Right cardiac atrium (tissue), 5 donors: ENCODE measurements at regions not wholly inside any gene's neighbourhood (a gene's known extent, or its start where the extent isn't known, plus 50 kb on each side); places are given as distances from the start of the nearest gene placed in this dataset.

Experiments
- ATAC-seq, 2 donors: fragments of 200-7000 bp; cut with Tn5 transposase; one replicate each; pipeline versions ENCODE4 v1.8.0 to v1.9.1; 2020; ENCODE audit warnings: moderate library complexity in 2 of 2, mild to moderate bottlenecking in 1 of 2
- DNase-seq, 3 donors: peaks; one replicate each; pipeline ENCODE4 v3.0.0-alpha.2; 2020
- H3K27ac ChIP-seq: one replicate; pipeline ENCODE4 v1.5.1; 2013; ENCODE audit warnings: mild to moderate bottlenecking, low read length, control low read depth, moderate library complexity
- H3K27me3 ChIP-seq: one replicate; pipeline ENCODE4 v1.6.1; 2013; ENCODE audit not compliant: control insufficient read depth, insufficient read depth
- H3K4me1 ChIP-seq: one replicate; pipeline ENCODE4 v1.6.1; 2013; ENCODE audit warnings: low read length; ENCODE audit not compliant: control insufficient read depth, insufficient read depth
- H3K4me3 ChIP-seq: one replicate; pipeline ENCODE4 v1.5.1; 2013; ENCODE audit warnings: low read length, control low read depth
- H3K9me3 ChIP-seq: one replicate; pipeline ENCODE4 v1.6.1; 2013; ENCODE audit warnings: low read length; ENCODE audit not compliant: control insufficient read depth
- WGBS: extraction: QIAGEN DNeasy Blood & Tissue Kit; methylation state at CpG from one replicate; pipeline ENCODE4 v1.1.7; 2013; 5-methylcytosine and 5-hydroxymethylcytosine counted together
- intact Hi-C, 4 donors: fragments of 100-400 bp; cut with DNase I; formaldehyde crosslinking; loops; one replicate each; pipeline versions ENCODE4 v1.11.0 to v1.14.0; 2022 to 2023
- donor health status: healthy with polysubstance abuse.
- donor health status: DM: no; HTN: yes; CAD: no.
- donor health status: DM: no; HTN: no; CAD: no.
- donor health status: DM: no; HTN: yes; CAD: no; lungs with severe emphysema.
- donor health status: DM: yes; HTN: yes; CAD: no.

GRCh38 chr7:127530148-127530547 is 55.2 kb downstream of the GCC1 start:
- Histone ChIP-seq H3K4me3 (no peak overlapping the region), H3K27ac (no peak overlapping the region), H3K27me3 (no peaks in the 10 kb centered on the region), H3K4me1 (no peaks in the 10 kb centered on the region), H3K9me3 (no peaks in the 10 kb centered on the region)
- ATAC-seq (no peak), DNase-seq (no peak)
- intact Hi-C loops = no loop called here
- WGBS = 66% methylated on average over 1 of the region's 1 CpG

- 59% methylated on average over 4 of the region's 4 CpGs for WGBS
- no peaks in the 10 kb centered on the region for H3K9me3 ChIP-seq
- no peak overlapping the region for H3K27ac ChIP-seq
- DNase-seq = no peak
- H3K4me3 ChIP-seq = no peak overlapping the region
- no peaks in the 10 kb centered on the region for H3K4me1 ChIP-seq
- intact Hi-C loops = no loop called here
- H3K27me3 ChIP-seq = no peaks in the 10 kb centered on the region
- ATAC-seq = no peak
These were observed 57.8 kb downstream of the GCC1 start for GRCh38 chr7:127527561-127527960.

- Histone ChIP-seq H3K4me1 (no peaks in the 10 kb centered on the region), H3K27ac (no peak overlapping the region), H3K4me3 (no peak overlapping the region), H3K27me3 (no peaks in the 10 kb centered on the region), H3K9me3 (no peaks in the 10 kb centered on the region)
- DNase-seq (no peak), ATAC-seq (no peak)
- intact Hi-C loops = no loop called here
- 51% methylated on average over 5 of the region's 5 CpGs for WGBS
These were observed 59.4 kb downstream of the GCC1 start for GRCh38 chr7:127525866-127526480.

GRCh38 chr7:127516320-127516719 is 69.1 kb downstream of the GCC1 start:
- Histone ChIP-seq H3K4me3 (no peak overlapping the region), H3K4me1 (no peaks in the 10 kb centered on the region), H3K9me3 (no peaks in the 10 kb centered on the region), H3K27me3 (no peaks in the 10 kb centered on the region), H3K27ac (no peak overlapping the region)
- intact Hi-C loops = no loop called here
- ATAC-seq (no peak), DNase-seq (no peak)
- WGBS = 72% methylated on average over 2 of the region's 2 CpGs

GRCh38 chr7:127514499-127514898 is 70.9 kb downstream of the GCC1 start:
- ATAC-seq (no peak), DNase-seq (no peak)
- Histone ChIP-seq H3K27ac (no peak overlapping the region), H3K27me3 (peaks cover under 1% of the 10 kb centered on the region), H3K4me3 (no peak overlapping the region), H3K9me3 (no peaks in the 10 kb centered on the region), H3K4me1 (no peaks in the 10 kb centered on the region)
- intact Hi-C loops = no loop called here

- H3K9me3 ChIP-seq = no peaks in the 10 kb centered on the region
- DNase-seq (no peak), ATAC-seq (no peak)
- WGBS = 78% methylated on average over 11 of the region's 11 CpGs
- H3K27me3 ChIP-seq = peaks cover 2% of the 10 kb centered on the region
- intact Hi-C loops = no loop called here
- no peaks in the 10 kb centered on the region for H3K4me1 ChIP-seq
- H3K27ac ChIP-seq = no peak overlapping the region
- no peak overlapping the region for H3K4me3 ChIP-seq
These were observed 72.1 kb downstream of the GCC1 start for GRCh38 chr7:127513311-127513710.

- H3K4me3 ChIP-seq = no peak overlapping the region
- H3K4me1 ChIP-seq = no peaks in the 10 kb centered on the region
- no peak overlapping the region for H3K27ac ChIP-seq
- peaks cover 2% of the 10 kb centered on the region for H3K27me3 ChIP-seq
- 66% methylated on average over 6 of the region's 6 CpGs for WGBS
- ATAC-seq (no peak), DNase-seq (no peak)
- intact Hi-C loops = no loop called here
- no peaks in the 10 kb centered on the region for H3K9me3 ChIP-seq
These were observed 72.7 kb downstream of the GCC1 start for GRCh38 chr7:127512663-127513062.

GRCh38 chr7:127504715-127505114 is 80.7 kb downstream of the GCC1 start:
- Histone ChIP-seq H3K27ac (no peak overlapping the region), H3K27me3 (peaks cover 2% of the 10 kb centered on the region), H3K9me3 (no peaks in the 10 kb centered on the region), H3K4me3 (no peak overlapping the region), H3K4me1 (no peaks in the 10 kb centered on the region)
- intact Hi-C loops = no loop called here
- DNase-seq (peak in 2 of 3 donors; percentile 18 to 56), ATAC-seq (no peak)
- WGBS = 22% methylated on average over 4 of the region's 4 CpGs

- no peak for ATAC-seq
- H3K4me1 ChIP-seq = no peaks in the 10 kb centered on the region
- no peak for DNase-seq
- H3K9me3 ChIP-seq = no peaks in the 10 kb centered on the region
- H3K4me3 ChIP-seq = no peak overlapping the region
- intact Hi-C loops = no loop called here
- 89% methylated on average over 4 of the region's 4 CpGs for WGBS
- no peak overlapping the region for H3K27ac ChIP-seq
- no peaks in the 10 kb centered on the region for H3K27me3 ChIP-seq
These were observed 83.6 kb downstream of the GCC1 start for GRCh38 chr7:127501817-127502216.

- intact Hi-C loops = no loop called here
- WGBS = 58% methylated on average over 3 of the region's 3 CpGs
- H3K4me3 ChIP-seq = no peak overlapping the region
- no peaks in the 10 kb centered on the region for H3K27me3 ChIP-seq
- H3K27ac ChIP-seq = no peak overlapping the region
- no peaks in the 10 kb centered on the region for H3K4me1 ChIP-seq
- no peaks in the 10 kb centered on the region for H3K9me3 ChIP-seq
- no peak for ATAC-seq
- DNase-seq = no peak
These were observed 94.9 kb upstream of the ZNF800 start for GRCh38 chr7:127487381-127487780.

GRCh38 chr7:127486654-127487053 is 94.1 kb upstream of the ZNF800 start:
- ATAC-seq (no peak), DNase-seq (no peak)
- Histone ChIP-seq H3K27me3 (no peaks in the 10 kb centered on the region), H3K27ac (no peak overlapping the region), H3K4me3 (no peak overlapping the region), H3K4me1 (no peaks in the 10 kb centered on the region), H3K9me3 (no peaks in the 10 kb centered on the region)
- intact Hi-C loops = no loop called here
- WGBS = 49% methylated on average over 3 of the region's 3 CpGs

- Histone ChIP-seq H3K4me3 (no peak overlapping the region), H3K9me3 (no peaks in the 10 kb centered on the region), H3K4me1 (no peaks in the 10 kb centered on the region), H3K27ac (no peak overlapping the region), H3K27me3 (no peaks in the 10 kb centered on the region)
- ATAC-seq = no peak
- no peak for DNase-seq
- intact Hi-C loops = no loop called here
These were observed 93.0 kb upstream of the ZNF800 start for GRCh38 chr7:127485482-127485881.
